PC-3 (cell line): ENCODE measurements at regions not wholly inside any gene's neighbourhood (a gene's known extent, or its start where the extent isn't known, plus 50 kb on each side); places are given as distances from the start of the nearest gene placed in this dataset.

ENCODE experiments used
- CTCF ChIP-seq: fragments of 300-600 bp; sonication (generic); conservative IDR thresholded peaks from 2 replicates; pipeline ENCODE4 v1.5.1; 2017; ENCODE audit warnings: antibody characterized with exemption, low read depth, mild to moderate bottlenecking, low read length
- EZH2 ChIP-seq: fragments of 300-600 bp; sonication (generic); IDR thresholded peaks from one replicate; pipeline ENCODE4 v1.6.1; 2017; ENCODE audit warnings: antibody characterized with exemption, mild to moderate bottlenecking, low read length; ENCODE audit not compliant: unreplicated experiment
- EZH2phosphoT487 ChIP-seq: fragments of 300-600 bp; sonication (generic); IDR thresholded peaks from 2 replicates; pipeline ENCODE4 v1.6.1; 2018; ENCODE audit warnings: mild to moderate bottlenecking, antibody characterized with exemption, low read length, borderline replicate concordance

GRCh38 chr6:134714113-134714512 is 235.8 kb downstream of the ALDH8A1 start:
- TF ChIP-seq EZH2phosphoT487 (no peak), CTCF (no peak), EZH2 (no peak)
